ENCODE measurements at regions not wholly inside any gene's neighbourhood (a gene's known extent, or its start where the extent isn't known, plus 50 kb on each side); places are given as distances from the start of the nearest gene placed in this dataset.

GRCh38 chr18:42578792-42579191 is 536.7 kb downstream of the RIT2 start:
- no peak for DNase-seq (ENCODE audit: low read depth, low spot score)
- H3K4me1 ChIP-seq (ENCODE audit: control insufficient read depth, extremely low read depth, insufficient read depth, low read length), result no peaks in the 10 kb centered on the region
- TF ChIP-seq GATA2 (IDR thresholded peaks at IDR 0.05; ENCODE audit: insufficient read depth, insufficient read length, low read depth, low read length) (no peak), EZH2 (IDR thresholded peaks at IDR 0.05; ENCODE audit: borderline replicate concordance, low read depth, low read length, severe bottlenecking) (no peak), FOS (IDR thresholded peaks at IDR 0.05; ENCODE audit: borderline replicate concordance, insufficient read depth, low read length) (no peak), POLR2AphosphoS5 (IDR thresholded peaks at IDR 0.05; ENCODE audit: insufficient read depth, low read depth, low read length) (no peak), POLR2A (IDR thresholded peaks at IDR 0.05; ENCODE audit: low read depth, low read length) (no peak), JUN (IDR thresholded peaks at IDR 0.05; ENCODE audit: borderline replicate concordance, insufficient read depth, insufficient read length, low read depth) (no peak), MYC (IDR thresholded peaks at IDR 0.05; ENCODE audit: low read depth, low read length) (no peak)
- TF ChIP-seq, protein P1, sequence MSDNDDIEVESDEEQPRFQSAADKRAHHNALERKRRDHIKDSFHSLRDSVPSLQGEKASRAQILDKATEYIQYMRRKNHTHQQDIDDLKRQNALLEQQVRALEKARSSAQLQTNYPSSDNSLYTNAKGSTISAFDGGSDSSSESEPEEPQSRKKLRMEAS (IDR thresholded peaks at IDR 0.05; ENCODE audit: insufficient read depth, insufficient read length), result no peak
- TF ChIP-seq, protein P2, sequence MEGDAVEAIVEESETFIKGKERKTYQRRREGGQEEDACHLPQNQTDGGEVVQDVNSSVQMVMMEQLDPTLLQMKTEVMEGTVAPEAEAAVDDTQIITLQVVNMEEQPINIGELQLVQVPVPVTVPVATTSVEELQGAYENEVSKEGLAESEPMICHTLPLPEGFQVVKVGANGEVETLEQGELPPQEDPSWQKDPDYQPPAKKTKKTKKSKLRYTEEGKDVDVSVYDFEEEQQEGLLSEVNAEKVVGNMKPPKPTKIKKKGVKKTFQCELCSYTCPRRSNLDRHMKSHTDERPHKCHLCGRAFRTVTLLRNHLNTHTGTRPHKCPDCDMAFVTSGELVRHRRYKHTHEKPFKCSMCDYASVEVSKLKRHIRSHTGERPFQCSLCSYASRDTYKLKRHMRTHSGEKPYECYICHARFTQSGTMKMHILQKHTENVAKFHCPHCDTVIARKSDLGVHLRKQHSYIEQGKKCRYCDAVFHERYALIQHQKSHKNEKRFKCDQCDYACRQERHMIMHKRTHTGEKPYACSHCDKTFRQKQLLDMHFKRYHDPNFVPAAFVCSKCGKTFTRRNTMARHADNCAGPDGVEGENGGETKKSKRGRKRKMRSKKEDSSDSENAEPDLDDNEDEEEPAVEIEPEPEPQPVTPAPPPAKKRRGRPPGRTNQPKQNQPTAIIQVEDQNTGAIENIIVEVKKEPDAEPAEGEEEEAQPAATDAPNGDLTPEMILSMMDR (IDR thresholded peaks at IDR 0.05; ENCODE audit: extremely low read depth in 1 of 2, insufficient read depth in 1 of 2, low read depth in 1 of 2, low read length in 2 of 2), result no peak
- H3K9me1 ChIP-seq (replicated peaks; ENCODE audit: control insufficient read depth, extremely low read depth, insufficient read depth, low read length), result no peaks in the 10 kb centered on the region
- no peak overlapping the region for H2AFZ ChIP-seq (ENCODE audit: low read depth, low read length)
- dilution Hi-C loops (cut with MboI; ENCODE audit: extremely low pct_ligation_motif_present, low sequenced_read_pairs), result no loop called here
- no peak overlapping the region for H3K27ac ChIP-seq (ENCODE audit: insufficient read depth, low read depth, low read length)
- intact Hi-C loops (cut with micrococcal nuclease), result no loop called here
- no peak overlapping the region for H3K4me3 ChIP-seq (replicated peaks in 1 of 3; ENCODE audit: insufficient read depth in 1 of 3, low read depth in 1 of 3, low read length in 3 of 3)
- H3K9me3 ChIP-seq (replicated peaks; ENCODE audit: control insufficient read depth, insufficient read depth, low read length), result no peaks in the 10 kb centered on the region
- H3K27me3 ChIP-seq (ENCODE audit: control insufficient read depth in 2 of 2, insufficient read depth in 2 of 2, low read length in 2 of 2), result no peaks in the 10 kb centered on the region
- H3K79me2 ChIP-seq (ENCODE audit: control insufficient read depth, insufficient read depth, low read length), result no peaks in the 10 kb centered on the region
- no TSS peak for BruUV-seq (replicated peaks)
- no peak overlapping the region for H3K4me2 ChIP-seq (ENCODE audit: insufficient read depth, low read length)
- no peak overlapping the region for H3K9ac ChIP-seq (replicated peaks; ENCODE audit: extremely low read depth, insufficient read depth, low read length)
- no peaks in the 10 kb centered on the region for H4K20me1 ChIP-seq (replicated peaks; ENCODE audit: control insufficient read depth, extremely low read depth, insufficient read depth, low read length)
- no peak for FAIRE-seq
- POLR2A ChIA-PET, result no interaction called here
- CTCF ChIA-PET, result interaction anchor here (0.9 to 1.7 kb wide), 3 partner anchors 18 to 551 kb away, joined by 3 to 5 read pairs (median 3); no protein-coding TSS in a partner anchor
- H3K36me3 ChIP-seq (ENCODE audit: control insufficient read depth in 2 of 2, extremely low read depth in 1 of 2, insufficient read depth in 2 of 2, low read length in 2 of 2), result no peaks in the 10 kb centered on the region

Data from endothelial cell of umbilical vein (primary cell).